Esophagus (tissue), 2 donors: ENCODE measurements at regions not wholly inside any gene's neighbourhood (a gene's known extent, or its start where the extent isn't known, plus 50 kb on each side); places are given as distances from the start of the nearest gene placed in this dataset.

Experiments used
- H3K27ac ChIP-seq, 2 donors: one replicate each; pipeline ENCODE4 v1.5.1; 2013; ENCODE audit warnings: low read depth in 2 of 2, mild to moderate bottlenecking in 2 of 2, inconsistent platforms in 1 of 2, low read length in 1 of 2, moderate library complexity in 1 of 2
- H3K27me3 ChIP-seq, 2 donors: one replicate each; pipeline ENCODE4 v1.6.1; 2013; ENCODE audit warnings: low read length in 2 of 2, control low read depth in 1 of 2, mild to moderate bottlenecking in 1 of 2; ENCODE audit not compliant: insufficient read depth in 2 of 2, control insufficient read depth in 1 of 2
- H3K36me3 ChIP-seq, 2 donors: one replicate each; pipeline ENCODE4 v1.6.1; 2013; ENCODE audit warnings: low read length in 1 of 2; ENCODE audit not compliant: control insufficient read depth in 2 of 2, insufficient read depth in 2 of 2
- H3K4me1 ChIP-seq, 2 donors: one replicate each; pipeline ENCODE4 v1.6.1; 2013; ENCODE audit warnings: low read length in 1 of 2; ENCODE audit not compliant: control insufficient read depth in 2 of 2, insufficient read depth in 2 of 2
- H3K4me3 ChIP-seq, 2 donors: one replicate each; pipeline ENCODE4 v1.5.1; 2013; ENCODE audit warnings: low read length in 2 of 2, mild to moderate bottlenecking in 2 of 2, low read depth in 1 of 2, moderate library complexity in 1 of 2
- H3K9me3 ChIP-seq, 2 donors: one replicate each; pipeline ENCODE4 v1.6.1; 2013; ENCODE audit warnings: mild to moderate bottlenecking in 2 of 2, low read depth in 1 of 2, low read length in 1 of 2, moderate library complexity in 1 of 2; ENCODE audit not compliant: control insufficient read depth in 2 of 2, insufficient read depth in 1 of 2
- WGBS, 2 donors: extraction: QIAGEN DNeasy Blood & Tissue Kit; methylation state at CpG; one replicate each; pipeline ENCODE4 v1.1.7; 2013; 5-methylcytosine and 5-hydroxymethylcytosine counted together
- donor health status: healthy with polysubstance abuse.
- donor health status: Bipolar disorder and iron deficiency.

DNA sequence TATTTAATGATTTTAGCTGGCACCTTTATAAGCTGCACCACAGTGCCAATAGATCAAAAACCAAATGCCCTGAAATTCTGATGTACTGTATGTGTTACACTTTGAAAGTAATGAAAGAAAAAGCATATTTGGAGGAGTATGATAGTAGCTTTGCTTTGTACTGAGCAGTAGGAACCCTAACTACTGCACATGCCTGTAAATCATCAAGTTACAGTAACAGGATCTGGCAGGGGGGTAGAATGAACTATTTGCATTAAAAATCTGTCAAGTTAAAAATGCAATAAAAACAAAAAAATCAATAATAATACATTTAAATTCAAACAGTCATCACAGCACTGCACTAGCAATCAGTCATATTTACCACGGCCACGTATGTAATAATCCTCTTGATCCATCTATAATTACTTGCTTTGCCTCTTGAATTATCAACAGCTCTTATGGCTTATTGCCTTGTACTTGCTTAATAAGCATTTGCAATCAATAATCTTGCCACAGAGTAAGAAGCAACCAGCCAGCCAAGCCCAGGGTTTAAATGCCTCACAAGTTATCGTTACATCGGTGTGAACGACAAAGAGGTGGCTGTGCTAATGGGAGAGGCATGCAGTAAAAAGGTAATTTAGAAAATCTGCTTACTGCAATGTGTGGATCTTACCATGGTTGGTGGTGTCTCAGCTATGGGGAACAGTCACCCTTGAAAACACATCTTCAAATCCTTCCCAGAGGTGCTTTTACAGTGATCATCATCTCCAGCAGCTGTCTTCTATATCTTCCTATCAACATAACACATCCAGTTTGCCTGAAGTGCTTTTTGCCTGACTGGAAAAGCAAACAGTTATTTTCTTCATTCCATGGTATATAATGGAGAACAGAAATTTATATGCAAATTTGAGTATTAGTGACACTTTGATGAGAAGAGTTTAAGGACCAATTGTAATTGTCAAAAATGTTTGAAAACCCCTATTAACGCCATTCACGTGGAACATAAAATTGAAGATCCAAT, 1812.1 kb upstream of the ADGRL3 start:
- no peak overlapping the region for H3K27ac ChIP-seq
- no peaks in the 10 kb centered on the region for H3K36me3 ChIP-seq
- no peaks in the 10 kb centered on the region for H3K27me3 ChIP-seq
- no peaks in the 10 kb centered on the region for H3K9me3 ChIP-seq
- no peaks in the 10 kb centered on the region for H3K4me1 ChIP-seq
- H3K4me3 ChIP-seq, result no peak overlapping the region
- WGBS, 2 donors, result 80 to 86% methylated on average over 7 of the region's 7 CpGs

DNA sequence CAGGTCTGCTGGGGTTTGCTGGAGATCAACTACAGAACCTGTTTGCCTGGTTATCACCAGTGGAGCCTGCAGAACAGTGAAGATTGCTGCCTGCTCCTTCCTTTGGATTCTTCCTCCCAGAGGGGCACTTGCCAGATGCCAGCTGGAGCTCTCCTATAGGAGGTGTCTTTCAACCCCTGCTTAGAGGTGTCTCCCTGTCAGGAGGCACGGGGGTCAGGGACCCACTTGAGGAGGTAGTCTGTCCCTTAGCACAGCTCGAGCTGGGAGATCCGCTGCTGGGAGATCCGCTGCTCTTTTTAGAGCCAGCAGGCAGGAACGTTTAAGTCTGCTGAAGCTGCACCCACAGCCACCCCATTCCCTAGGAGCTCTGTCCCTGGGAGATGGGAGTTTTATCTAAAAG, 1806.3 kb upstream of the ADGRL3 start:
- H3K4me3 ChIP-seq, result no peak overlapping the region
- WGBS, 2 donors, result 76% methylated on average over 5 of the region's 5 CpGs
- no peaks in the 10 kb centered on the region for H3K27me3 ChIP-seq
- H3K4me1 ChIP-seq, result no peaks in the 10 kb centered on the region
- H3K27ac ChIP-seq, result no peak overlapping the region
- H3K9me3 ChIP-seq, result peaks cover 2 to 4% of the 10 kb centered on the region in 2 donors
- H3K36me3 ChIP-seq, result no peaks in the 10 kb centered on the region

DNA sequence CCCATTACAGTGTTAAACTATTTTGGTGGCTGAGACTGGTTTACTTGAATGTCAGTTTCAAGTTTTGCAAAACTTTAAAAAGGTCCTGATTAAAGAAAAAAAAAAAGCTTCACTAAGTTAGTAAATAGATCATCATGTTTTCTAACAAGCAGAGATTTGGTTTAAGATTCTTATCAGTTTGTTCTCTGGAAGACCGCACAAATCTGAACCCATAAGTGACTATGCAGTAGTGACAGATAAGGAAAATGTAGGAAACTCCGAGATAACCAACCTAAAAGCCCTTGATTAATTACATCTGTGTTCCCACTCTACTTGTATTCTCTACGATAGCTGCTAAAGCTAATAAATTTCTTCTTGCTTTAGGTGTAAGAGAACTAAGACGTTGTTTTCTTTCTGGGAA, 1799.8 kb upstream of the ADGRL3 start:
- H3K27me3 ChIP-seq, result no peaks in the 10 kb centered on the region
- H3K4me3 ChIP-seq, result no peak overlapping the region
- H3K27ac ChIP-seq, result no peak overlapping the region
- WGBS, 2 donors, result 50 to 54% methylated on average over 4 of the region's 4 CpGs
- no peaks in the 10 kb centered on the region for H3K4me1 ChIP-seq
- no peaks in the 10 kb centered on the region for H3K36me3 ChIP-seq
- no peaks in the 10 kb centered on the region for H3K9me3 ChIP-seq

DNA sequence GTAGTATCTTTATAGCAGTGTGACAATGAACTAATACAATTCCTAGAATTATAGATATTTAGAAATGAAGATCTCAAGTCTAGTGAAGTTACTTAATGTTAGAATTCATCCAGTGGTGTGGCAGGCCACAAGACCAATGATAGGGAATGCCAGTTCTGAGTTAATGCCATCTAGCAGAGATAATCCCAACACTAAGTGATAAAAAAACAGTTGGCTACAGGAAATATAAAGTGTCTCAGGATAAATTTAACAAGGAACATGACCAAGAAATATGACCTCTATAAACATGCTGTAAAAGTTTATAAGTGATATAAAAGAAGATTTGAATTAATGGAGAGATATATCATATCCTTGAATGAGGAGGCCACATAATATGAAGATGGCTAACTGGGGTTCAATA, 1790.5 kb upstream of the ADGRL3 start:
- Histone ChIP-seq H3K4me1 (no peaks in the 10 kb centered on the region), H3K27me3 (no peaks in the 10 kb centered on the region), H3K4me3 (no peak overlapping the region), H3K9me3 (no peaks in the 10 kb centered on the region), H3K36me3 (no peaks in the 10 kb centered on the region), H3K27ac (no peak overlapping the region)

DNA sequence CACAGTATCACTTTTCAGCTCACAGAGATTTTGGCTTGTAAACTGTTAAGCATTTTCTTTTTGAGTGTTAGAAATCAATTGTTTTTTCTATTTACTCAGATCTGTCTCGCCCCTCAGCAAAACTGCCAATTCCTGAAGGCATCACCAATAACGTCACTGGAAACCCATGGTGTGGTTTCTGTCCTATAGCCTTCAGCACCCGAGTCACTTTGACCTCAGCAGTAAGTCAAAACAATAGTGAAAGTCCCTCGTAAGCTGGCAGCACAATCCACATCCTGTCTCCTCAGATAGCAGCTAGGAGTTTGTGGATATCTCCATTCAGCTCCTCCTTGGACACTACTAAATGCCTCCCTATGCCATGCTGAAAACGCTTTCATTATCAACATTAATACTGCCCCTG, 1787.4 kb upstream of the ADGRL3 start:
- Histone ChIP-seq H3K4me1 (no peaks in the 10 kb centered on the region), H3K9me3 (no peaks in the 10 kb centered on the region), H3K27me3 (no peaks in the 10 kb centered on the region), H3K27ac (no peak overlapping the region), H3K36me3 (no peaks in the 10 kb centered on the region), H3K4me3 (no peak overlapping the region)
- WGBS, 2 donors, result 52 to 76% methylated on average over 5 of the region's 5 CpGs

DNA sequence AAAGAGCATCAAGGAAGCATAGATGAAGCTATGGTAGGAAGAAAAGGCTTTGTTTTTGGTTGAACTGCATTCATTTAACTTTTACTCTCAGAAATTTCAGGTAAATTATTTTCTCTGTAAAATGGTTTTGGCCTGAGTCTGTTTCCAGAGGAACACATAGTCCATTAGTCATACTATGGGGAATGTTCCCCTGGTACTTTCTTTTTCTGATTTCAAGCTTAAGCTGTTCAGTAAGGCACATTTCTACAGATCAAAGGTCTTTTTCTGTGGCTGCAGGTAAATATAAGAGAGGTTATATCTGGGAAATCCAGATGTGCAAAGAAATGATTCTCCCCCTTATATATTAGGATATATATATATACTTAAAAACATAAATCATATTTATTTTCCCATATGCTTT, 1744.4 kb upstream of the ADGRL3 start:
- no peaks in the 10 kb centered on the region for H3K4me1 ChIP-seq
- H3K36me3 ChIP-seq, result no peaks in the 10 kb centered on the region
- H3K4me3 ChIP-seq, result no peak overlapping the region
- no peaks in the 10 kb centered on the region for H3K27me3 ChIP-seq
- H3K9me3 ChIP-seq, result no peaks in the 10 kb centered on the region
- no peak overlapping the region for H3K27ac ChIP-seq

DNA sequence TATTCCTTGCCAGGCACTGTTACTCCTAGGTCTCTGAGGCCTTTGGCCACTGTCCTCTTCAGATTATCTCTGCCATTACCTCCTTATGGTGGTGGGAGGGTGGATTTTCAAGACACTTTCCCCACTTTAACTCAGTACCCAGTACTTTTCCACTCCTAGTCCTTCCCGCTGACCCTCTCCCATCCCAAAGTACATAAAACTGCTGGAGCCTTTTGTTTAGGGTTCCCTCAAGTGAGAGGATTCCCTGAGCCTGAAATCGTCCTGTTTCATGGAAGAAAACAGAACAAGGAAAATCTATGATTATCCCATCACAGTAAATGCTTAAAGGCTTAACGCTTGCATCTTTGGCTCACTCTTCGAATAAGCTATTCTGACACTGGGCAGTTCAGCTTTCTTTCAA, 1742.5 kb upstream of the ADGRL3 start:
- Histone ChIP-seq H3K36me3 (no peaks in the 10 kb centered on the region), H3K27me3 (no peaks in the 10 kb centered on the region), H3K4me1 (no peaks in the 10 kb centered on the region), H3K9me3 (no peaks in the 10 kb centered on the region), H3K4me3 (no peak overlapping the region), H3K27ac (no peak overlapping the region)
- WGBS, 2 donors, result 77 to 80% methylated on average over 4 of the region's 4 CpGs

DNA sequence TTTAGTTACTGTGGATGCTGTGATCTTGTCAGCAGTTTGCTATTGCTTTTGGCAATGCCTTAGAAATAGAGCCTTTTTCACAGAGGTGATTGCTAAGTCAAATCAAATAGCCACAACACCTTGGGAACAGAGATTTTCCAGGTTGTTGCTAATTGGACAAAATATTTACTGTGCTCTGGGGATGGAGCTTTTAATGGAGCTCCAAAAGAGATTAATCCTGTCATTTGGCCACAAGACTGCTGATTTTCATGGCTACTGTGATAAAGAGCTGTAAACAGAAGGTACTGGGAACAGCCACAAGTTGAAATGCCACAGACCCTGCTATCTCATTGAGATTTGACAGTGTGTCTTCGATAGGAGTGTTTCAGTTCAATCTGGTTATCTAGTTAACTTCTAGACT, 1715.2 kb upstream of the ADGRL3 start:
- 52% methylated on average over 1 of the region's 1 CpG for WGBS, 2 donors
- Histone ChIP-seq H3K36me3 (no peaks in the 10 kb centered on the region), H3K4me3 (no peak overlapping the region), H3K27me3 (no peaks in the 10 kb centered on the region), H3K9me3 (no peaks in the 10 kb centered on the region), H3K4me1 (no peaks in the 10 kb centered on the region), H3K27ac (no peak overlapping the region)

DNA sequence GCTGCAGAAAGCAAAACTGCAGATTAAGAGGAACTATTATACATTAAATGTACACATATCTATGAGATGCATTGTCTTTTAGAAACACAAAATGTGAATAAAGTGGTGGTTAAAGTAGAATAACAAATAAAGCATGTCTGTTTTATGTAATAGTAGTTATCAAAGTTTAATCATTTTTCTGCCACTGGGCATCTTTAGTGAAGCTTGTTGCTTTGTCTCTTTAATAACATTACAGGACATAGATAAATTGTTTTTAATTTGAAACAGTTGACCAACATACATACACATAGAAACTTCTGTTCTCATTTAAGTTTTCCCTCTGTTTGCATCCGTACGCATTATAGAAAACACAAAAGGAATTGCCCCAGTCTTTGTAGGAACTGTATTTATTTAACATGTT, 1700.0 kb upstream of the ADGRL3 start:
- Histone ChIP-seq H3K4me3 (no peak overlapping the region), H3K27ac (no peak overlapping the region)

DNA sequence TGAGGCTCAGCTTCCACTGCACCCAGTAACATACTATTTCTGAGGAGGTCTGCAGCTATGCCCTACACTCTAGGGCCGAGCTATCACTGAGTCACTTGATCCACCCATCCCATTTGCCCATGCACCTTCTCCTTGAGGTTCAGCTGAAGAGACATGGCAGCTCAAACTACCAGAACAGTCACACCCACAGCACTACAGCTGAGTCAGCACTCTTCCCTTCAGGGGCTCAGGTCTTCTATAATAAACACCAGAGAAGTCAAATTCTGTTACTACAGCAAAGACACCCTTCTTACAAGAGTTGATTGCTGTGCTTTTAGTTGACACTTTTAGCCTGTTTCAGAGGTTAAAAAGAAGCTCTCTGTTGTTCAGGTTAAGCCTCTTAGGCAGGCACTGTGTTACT, 1696.4 kb upstream of the ADGRL3 start:
- Histone ChIP-seq H3K4me3 (no peak overlapping the region), H3K4me1 (no peaks in the 10 kb centered on the region), H3K27me3 (no peaks in the 10 kb centered on the region), H3K27ac (no peak overlapping the region), H3K9me3 (no peaks in the 10 kb centered on the region), H3K36me3 (no peaks in the 10 kb centered on the region)
- 35 to 59% methylated on average over 1 of the region's 1 CpG for WGBS, 2 donors

More for the DNA sequence above, 1700.0 kb upstream of the ADGRL3 start:
- WGBS, 2 donors, result 73 to 74% methylated on average over 2 of the region's 2 CpGs
- Histone ChIP-seq H3K9me3 (no peaks in the 10 kb centered on the region), H3K36me3 (no peaks in the 10 kb centered on the region), H3K27me3 (no peaks in the 10 kb centered on the region), H3K4me1 (no peaks in the 10 kb centered on the region)
